ENCODE measurements at regions not wholly inside any gene's neighbourhood (a gene's known extent, or its start where the extent isn't known, plus 50 kb on each side); places are given as distances from the start of the nearest gene placed in this dataset.

DNA sequence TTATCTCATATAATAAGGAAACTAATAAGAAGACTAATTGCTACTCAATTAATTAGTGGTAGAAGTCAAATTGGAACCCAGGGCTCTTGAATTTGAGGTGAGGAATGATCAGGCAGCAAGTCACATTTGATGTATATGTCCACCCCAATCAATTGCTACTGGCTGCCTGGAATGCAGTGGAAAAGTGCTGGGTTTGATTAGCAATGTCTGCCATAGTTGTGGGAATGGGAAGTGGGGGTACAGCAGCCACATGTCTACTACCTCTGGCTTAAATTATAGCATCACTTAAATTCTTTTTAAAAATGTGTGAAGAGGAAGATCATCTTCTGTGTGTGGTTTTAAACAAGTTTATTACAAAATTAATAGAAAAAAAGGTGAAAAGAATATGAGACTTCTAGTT lies 50.8 kb upstream of the NAV2 start:
- no peak for DNase-seq (ENCODE audit: low read depth)
- no peak for TF ChIP-seq CTCF (conservative IDR thresholded peaks at IDR 0.05; ENCODE audit: low read depth, low read length)
- no peak overlapping the region for H3K4me3 ChIP-seq (ENCODE audit: low read depth, low read length)

DNA sequence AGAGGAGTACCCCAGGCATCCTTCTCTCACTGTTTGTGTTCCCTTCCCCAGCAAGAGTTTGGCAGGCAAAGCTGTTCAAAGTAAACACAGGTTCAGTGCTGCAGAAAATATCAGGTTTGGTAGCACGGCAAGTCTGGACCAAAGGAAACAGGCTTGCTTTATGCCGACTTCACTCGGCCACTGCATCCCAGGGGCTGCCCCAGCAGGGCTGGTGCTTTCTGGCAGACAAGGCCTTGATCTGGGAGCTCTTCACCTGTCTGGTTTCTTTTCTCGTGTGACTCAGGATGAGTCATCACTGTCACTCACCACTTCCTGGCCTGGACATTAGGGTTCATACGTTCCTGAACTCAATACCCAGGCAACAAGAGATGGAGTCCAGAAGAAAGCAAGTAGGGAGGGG lies 52.6 kb upstream of the NAV2 start:
- DNase-seq (ENCODE audit: low read depth) = peak; percentile 66
- TF ChIP-seq CTCF (conservative IDR thresholded peaks at IDR 0.05; ENCODE audit: low read depth, low read length) = no peak

GRCh38 chr11:19659529-19659928 lies 53.1 kb upstream of the NAV2 start:
- H3K4me3 ChIP-seq (ENCODE audit: low read depth, low read length) = no peak overlapping the region
- TF ChIP-seq CTCF (conservative IDR thresholded peaks at IDR 0.05; ENCODE audit: low read depth, low read length) = no peak
- DNase-seq (ENCODE audit: low read depth) = no peak

More for the DNA sequence above, 52.6 kb upstream of the NAV2 start:
- H3K4me3 ChIP-seq (ENCODE audit: low read depth, low read length) = no peak overlapping the region

DNA sequence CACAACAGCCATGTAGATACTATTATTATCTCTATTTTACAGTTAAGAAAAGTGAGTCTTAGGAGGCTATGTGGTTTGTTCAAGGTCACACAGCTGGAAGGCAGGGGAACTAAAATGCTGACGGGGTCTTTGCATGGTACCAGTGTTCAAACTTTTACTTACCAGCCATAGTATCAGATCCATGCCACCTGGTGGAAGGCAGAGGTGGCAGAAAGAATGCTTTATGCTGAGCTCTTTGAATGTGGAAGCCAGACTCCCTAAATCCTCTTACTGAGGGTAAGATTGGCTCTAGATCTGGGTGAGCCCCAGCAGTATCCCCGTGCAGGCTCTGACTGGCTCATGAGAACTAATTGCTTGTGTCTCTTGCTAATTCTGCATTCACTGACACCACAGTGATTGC lies 54.3 kb upstream of the NAV2 start:
- no peak overlapping the region for H3K4me3 ChIP-seq (ENCODE audit: low read depth, low read length)
- peak; percentile 36 for TF ChIP-seq CTCF (conservative IDR thresholded peaks at IDR 0.05; ENCODE audit: low read depth, low read length)
- DNase-seq (ENCODE audit: low read depth) = no peak

DNA sequence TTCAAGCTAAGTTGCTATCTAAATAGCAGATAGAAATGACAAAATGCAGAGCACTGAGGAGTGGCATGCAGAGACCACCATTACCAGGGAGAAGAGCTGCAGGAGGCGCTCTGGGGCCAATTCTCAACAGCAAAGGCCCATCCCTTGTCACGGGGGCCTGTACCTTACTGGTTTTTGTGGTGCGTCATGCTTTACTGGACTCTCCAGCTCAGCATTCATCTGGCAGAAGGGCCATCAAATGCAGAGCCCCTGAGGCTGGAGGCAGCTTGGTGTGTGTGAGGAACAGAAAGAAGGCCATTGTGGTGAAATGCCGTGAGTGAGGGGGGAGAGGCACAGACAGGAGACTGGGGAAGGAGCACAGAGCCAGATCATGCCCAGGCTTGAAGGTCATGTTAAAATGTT lies 56.5 kb upstream of the NAV2 start:
- TF ChIP-seq CTCF (conservative IDR thresholded peaks at IDR 0.05; ENCODE audit: low read depth, low read length) = no peak
- no peak for DNase-seq (ENCODE audit: low read depth)
- H3K4me3 ChIP-seq (ENCODE audit: low read depth, low read length) = no peak overlapping the region

- no peak for TF ChIP-seq CTCF (conservative IDR thresholded peaks at IDR 0.05; ENCODE audit: low read depth, low read length)
- DNase-seq (ENCODE audit: low read depth) = no peak
- H3K4me3 ChIP-seq (ENCODE audit: low read depth, low read length) = no peak overlapping the region
Observed at GRCh38 chr11:19652623-19653375, 59.8 kb upstream of the NAV2 start.

DNA sequence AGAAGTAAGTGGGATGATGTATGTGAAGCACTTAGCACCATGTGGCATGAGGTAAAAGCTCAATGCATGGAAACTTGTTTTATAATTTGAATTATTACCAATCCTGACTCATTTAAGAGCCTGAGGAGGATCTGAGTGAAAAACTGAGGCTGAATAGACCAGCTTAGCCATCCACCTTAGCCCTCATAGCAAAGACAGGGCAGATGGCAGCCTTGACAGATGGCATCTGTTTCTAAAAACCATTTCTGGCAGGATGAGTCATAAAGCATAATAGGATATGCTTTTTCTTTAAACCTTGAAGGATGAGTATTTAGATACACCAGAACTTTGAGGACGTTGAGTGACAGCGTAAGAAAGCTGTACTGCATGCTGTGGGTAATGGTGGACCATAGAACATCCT lies 61.0 kb upstream of the NAV2 start:
- no peak overlapping the region for H3K4me3 ChIP-seq (ENCODE audit: low read depth, low read length)
- no peak for DNase-seq (ENCODE audit: low read depth)
- TF ChIP-seq CTCF (conservative IDR thresholded peaks at IDR 0.05; ENCODE audit: low read depth, low read length) = no peak
